ENCODE measurements at regions not wholly inside any gene's neighbourhood (a gene's known extent, or its start where the extent isn't known, plus 50 kb on each side); places are given as distances from the start of the nearest gene placed in this dataset.

GRCh38 chr13:34640993-34641330, 301.1 kb upstream of the NBEA start:
- H3K27me3 ChIP-seq (ENCODE audit: control insufficient read depth in 2 of 2, insufficient read depth in 2 of 2, low read length in 2 of 2) = no peaks in the 10 kb centered on the region
- dilution Hi-C loops (cut with MboI; ENCODE audit: extremely low pct_ligation_motif_present, low sequenced_read_pairs) (no loop called here), intact Hi-C loops (cut with micrococcal nuclease) (no loop called here)
- DNase-seq (ENCODE audit: low read depth, low spot score) = no peak
- POLR2A ChIA-PET = no interaction called here
- CTCF ChIA-PET = no interaction called here
- H3K36me3 ChIP-seq (ENCODE audit: control insufficient read depth in 2 of 2, extremely low read depth in 1 of 2, insufficient read depth in 2 of 2, low read length in 2 of 2) = no peaks in the 10 kb centered on the region
- H3K4me1 ChIP-seq (ENCODE audit: control insufficient read depth, extremely low read depth, insufficient read depth, low read length) = no peaks in the 10 kb centered on the region
- FAIRE-seq = no peak
- no TSS peak for BruUV-seq (replicated peaks)
- H3K4me3 ChIP-seq (replicated peaks in 1 of 3; ENCODE audit: insufficient read depth in 1 of 3, low read depth in 1 of 3, low read length in 3 of 3) = no peak overlapping the region
- no peak overlapping the region for H3K9ac ChIP-seq (replicated peaks; ENCODE audit: extremely low read depth, insufficient read depth, low read length)
- H3K4me2 ChIP-seq (ENCODE audit: insufficient read depth, low read length) = no peak overlapping the region
- no peak overlapping the region for H2AFZ ChIP-seq (ENCODE audit: low read depth, low read length)
- no peaks in the 10 kb centered on the region for H4K20me1 ChIP-seq (replicated peaks; ENCODE audit: control insufficient read depth, extremely low read depth, insufficient read depth, low read length)
- no peak overlapping the region for H3K27ac ChIP-seq (ENCODE audit: insufficient read depth, low read depth, low read length)
- no peaks in the 10 kb centered on the region for H3K79me2 ChIP-seq (ENCODE audit: control insufficient read depth, insufficient read depth, low read length)
- TF ChIP-seq POLR2A (IDR thresholded peaks at IDR 0.05; ENCODE audit: low read depth, low read length) (no peak), FOS (IDR thresholded peaks at IDR 0.05; ENCODE audit: borderline replicate concordance, insufficient read depth, low read length) (no peak), POLR2AphosphoS5 (IDR thresholded peaks at IDR 0.05; ENCODE audit: insufficient read depth, low read depth, low read length) (no peak), JUN (IDR thresholded peaks at IDR 0.05; ENCODE audit: borderline replicate concordance, insufficient read depth, insufficient read length, low read depth) (no peak), MYC (IDR thresholded peaks at IDR 0.05; ENCODE audit: low read depth, low read length) (no peak), MAX (IDR thresholded peaks at IDR 0.05; ENCODE audit: insufficient read depth, insufficient read length) (no peak), EZH2 (IDR thresholded peaks at IDR 0.05; ENCODE audit: borderline replicate concordance, low read depth, low read length, severe bottlenecking) (no peak), GATA2 (IDR thresholded peaks at IDR 0.05; ENCODE audit: insufficient read depth, insufficient read length, low read depth, low read length) (no peak), CTCF (IDR thresholded peaks at IDR 0.05; ENCODE audit: extremely low read depth in 1 of 2, insufficient read depth in 1 of 2, low read depth in 1 of 2, low read length in 2 of 2) (no peak)
- no peaks in the 10 kb centered on the region for H3K9me1 ChIP-seq (replicated peaks; ENCODE audit: control insufficient read depth, extremely low read depth, insufficient read depth, low read length)
- H3K9me3 ChIP-seq (replicated peaks; ENCODE audit: control insufficient read depth, insufficient read depth, low read length) = no peaks in the 10 kb centered on the region
